Adrenal gland (tissue), 9 donors: ENCODE measurements at regions not wholly inside any gene's neighbourhood (a gene's known extent, or its start where the extent isn't known, plus 50 kb on each side); places are given as distances from the start of the nearest gene placed in this dataset.

Experiments
- DNase-seq, 7 donors: peaks; one replicate each; pipeline ENCODE4 v3.0.0-alpha.2; 2019 to 2020
- H3K27ac ChIP-seq, 5 donors: fragments of 200-600 bp; sonication (generic) in 4 of 5; 1 replicate in 3 of 5; 2 replicates in 2 of 5; pipeline versions ENCODE4 v1.5.1 to v1.8.0; 2016 to 2020; ENCODE audit warnings: mild to moderate bottlenecking in 1 of 5
- H3K27me3 ChIP-seq: fragments of 200-600 bp; 2 replicates; pipeline ENCODE4 v1.8.0; 2021
- H3K36me3 ChIP-seq, 2 donors: fragments of 200-600 bp; replicated peaks in 1 of 2; 1 replicate in 1 of 2; 2 replicates in 1 of 2; pipeline versions ENCODE4 v1.5.1 to v1.8.0; 2018 to 2022
- H3K4me1 ChIP-seq, 2 donors: fragments of 200-600 bp; replicated peaks in 1 of 2; 1 replicate in 1 of 2; 2 replicates in 1 of 2; pipeline versions ENCODE4 v1.5.1 to v1.8.0; 2018 to 2021
- H3K4me3 ChIP-seq, 4 donors: fragments of 200-600 bp; sonication (generic) in 3 of 4; one replicate each; pipeline ENCODE4 v1.5.1; 2016 to 2018
- H3K9me3 ChIP-seq, 3 donors: fragments of 200-600 bp; sonication (generic) in 1 of 3; replicated peaks in 1 of 3; 1 replicate in 2 of 3; 2 replicates in 1 of 3; pipeline versions ENCODE4 v1.5.1 to v1.8.0; 2016 to 2021
- CTCF ChIP-seq, 6 experiments: fragments of 450-650 bp in 4 of 6; fragments of 200-600 bp in 2 of 6; sonication (generic) in 1 of 6; IDR thresholded peaks; 1 replicate in 5 of 6; 2 replicates in 1 of 6; pipeline versions ENCODE4 v1.5.1 to v1.8.0; 2016 to 2021; ENCODE audit warnings: antibody characterized with exemption in 6 of 6, mild to moderate bottlenecking in 2 of 6, moderate library complexity in 1 of 6
- POLR2A ChIP-seq, 2 donors: fragments of 450-650 bp; IDR thresholded peaks; one replicate each; pipeline ENCODE4 v1.6.1; 2017; ENCODE audit warnings: antibody characterized with exemption in 2 of 2, mild to moderate bottlenecking in 2 of 2, moderate library complexity in 1 of 2
- WGBS, 4 donors: extraction: QIAGEN DNeasy Blood & Tissue Kit in 2 of 4; methylation state at CpG; one replicate each; pipeline versions ENCODE4 v1.1.5 to v1.1.7; 2013 to 2017; 5-methylcytosine and 5-hydroxymethylcytosine counted together
- intact Hi-C, 2 donors: fragments of 100-400 bp; cut with DNase I; formaldehyde crosslinking; loops; one replicate each; pipeline versions ENCODE4 v1.14.1 to v1.15.0; 2022 to 2023
- donor health status: healthy with polysubstance abuse.
- donor health status: Bipolar disorder and iron deficiency.
- donor health status: DM: yes; HTN: yes; CAD: no.
- donor health status: DM: no; HTN: no; CAD: no.
- donor health status: DM: no; HTN: no; CAD: no.

- Histone ChIP-seq H3K27me3 (no peaks in the 10 kb centered on the region), H3K36me3 (no peaks in the 10 kb centered on the region), H3K4me1 (peaks cover 25 to 29% of the 10 kb centered on the region in 2 donors), H3K4me3 (no peak overlapping the region), H3K27ac (no peak overlapping the region), H3K9me3 (no peaks in the 10 kb centered on the region)
- TF ChIP-seq CTCF (IDR thresholded peaks at IDR 0.05): no peak
- no peak for TF ChIP-seq POLR2A (IDR thresholded peaks at IDR 0.05)
- 76 to 93% (median 88%) methylated on average over 6 of the region's 6 CpGs for WGBS, 4 donors
- DNase-seq: no peak
- intact Hi-C loops: no loop called here
These were observed 186.1 kb downstream of the CAND1 start for GRCh38 chr12:67455236-67455635.

- peak; percentile 48 to 82 (median 69) for DNase-seq
- Histone ChIP-seq H3K4me3 (no peak overlapping the region), H3K9me3 (no peaks in the 10 kb centered on the region), H3K4me1 (peaks cover 24 to 25% of the 10 kb centered on the region in 2 donors), H3K36me3 (no peaks in the 10 kb centered on the region), H3K27ac (no peak overlapping the region), H3K27me3 (no peaks in the 10 kb centered on the region)
- intact Hi-C loops: no loop called here
- WGBS, 4 donors: 3 to 8% (median 4%) methylated on average over 3 of the region's 3 CpGs
- TF ChIP-seq POLR2A (IDR thresholded peaks at IDR 0.05) (no peak), CTCF (IDR thresholded peaks at IDR 0.05) (no peak)
These were observed 187.3 kb downstream of the CAND1 start for GRCh38 chr12:67456431-67456901.

GRCh38 chr12:67457136-67457535 lies 188.0 kb downstream of the CAND1 start:
- WGBS, 4 donors: 5 to 93% (median 67%) methylated on average over 2 of the region's 2 CpGs
- no peak for DNase-seq
- TF ChIP-seq CTCF (IDR thresholded peaks at IDR 0.05): peak in 1 of 6 experiments; percentile 24
- no peak for TF ChIP-seq POLR2A (IDR thresholded peaks at IDR 0.05)
- intact Hi-C loops: no loop called here
- H3K36me3 ChIP-seq: no peaks in the 10 kb centered on the region
- H3K4me3 ChIP-seq: no peak overlapping the region
- H3K27ac ChIP-seq: no peak overlapping the region
- no peaks in the 10 kb centered on the region for H3K9me3 ChIP-seq
- peaks cover 24 to 28% of the 10 kb centered on the region in 2 donors for H3K4me1 ChIP-seq
- no peaks in the 10 kb centered on the region for H3K27me3 ChIP-seq

- intact Hi-C loops: no loop called here
- Histone ChIP-seq H3K27me3 (no peaks in the 10 kb centered on the region), H3K4me1 (peaks cover 24 to 29% of the 10 kb centered on the region in 2 donors), H3K36me3 (no peaks in the 10 kb centered on the region), H3K9me3 (no peaks in the 10 kb centered on the region), H3K27ac (peak overlapping the region in 1 of 5 donors; percentile 46), H3K4me3 (no peak overlapping the region)
- WGBS, 4 donors: 71 to 82% (median 80%) methylated on average over 11 of the region's 11 CpGs
- DNase-seq: no peak
- TF ChIP-seq CTCF (IDR thresholded peaks at IDR 0.05) (peak; percentile 20 to 42 (median 30)), POLR2A (IDR thresholded peaks at IDR 0.05) (no peak)
These were observed 188.9 kb downstream of the CAND1 start for GRCh38 chr12:67457778-67458665.
